ENCODE measurements at regions not wholly inside any gene's neighbourhood (a gene's known extent, or its start where the extent isn't known, plus 50 kb on each side); places are given as distances from the start of the nearest gene placed in this dataset.

DNA sequence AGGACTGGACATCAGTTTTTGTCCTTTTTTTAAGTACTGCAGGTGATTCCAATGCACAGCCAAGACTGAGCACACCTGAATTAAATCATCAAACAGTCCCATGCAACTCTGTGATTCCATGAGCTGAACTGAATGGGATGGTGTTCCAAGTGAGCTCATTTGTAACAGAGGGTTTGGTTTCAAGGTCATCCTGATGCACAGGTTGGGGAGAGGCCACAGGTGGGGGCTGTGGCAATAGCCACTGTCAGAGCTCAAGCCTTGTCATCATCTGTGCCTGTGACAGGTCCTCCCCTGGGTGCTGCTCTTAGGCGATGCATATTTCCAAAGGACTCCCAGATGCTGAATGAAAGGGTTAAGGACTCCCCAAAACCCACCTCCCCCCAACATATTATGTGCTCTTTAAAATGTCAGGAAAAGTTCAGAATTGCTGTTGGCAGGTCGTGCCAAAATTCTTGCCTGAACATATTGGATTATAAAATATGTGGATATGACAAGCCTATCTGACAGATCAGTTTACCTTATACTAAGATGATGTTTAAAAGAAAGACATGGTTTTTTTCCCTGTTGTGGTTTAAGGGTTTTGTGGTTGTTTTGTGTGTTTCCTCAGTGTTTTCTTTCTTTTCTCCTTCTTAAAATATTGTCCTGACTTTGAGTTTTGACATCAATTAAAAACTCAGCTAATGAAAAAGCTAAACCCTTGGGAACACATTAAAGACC, 263.5 kb upstream of the SIX2 start:
- TF ChIP-seq POLR2AphosphoS2 (conservative IDR thresholded peaks at IDR 0.05; ENCODE audit: low read length) = no peak
- no peak for TF ChIP-seq EP300 (IDR thresholded peaks at IDR 0.05)
- no peak for TF ChIP-seq RCOR1 (IDR thresholded peaks at IDR 0.05; ENCODE audit: low read depth, low read length)
- TF ChIP-seq, protein P1, sequence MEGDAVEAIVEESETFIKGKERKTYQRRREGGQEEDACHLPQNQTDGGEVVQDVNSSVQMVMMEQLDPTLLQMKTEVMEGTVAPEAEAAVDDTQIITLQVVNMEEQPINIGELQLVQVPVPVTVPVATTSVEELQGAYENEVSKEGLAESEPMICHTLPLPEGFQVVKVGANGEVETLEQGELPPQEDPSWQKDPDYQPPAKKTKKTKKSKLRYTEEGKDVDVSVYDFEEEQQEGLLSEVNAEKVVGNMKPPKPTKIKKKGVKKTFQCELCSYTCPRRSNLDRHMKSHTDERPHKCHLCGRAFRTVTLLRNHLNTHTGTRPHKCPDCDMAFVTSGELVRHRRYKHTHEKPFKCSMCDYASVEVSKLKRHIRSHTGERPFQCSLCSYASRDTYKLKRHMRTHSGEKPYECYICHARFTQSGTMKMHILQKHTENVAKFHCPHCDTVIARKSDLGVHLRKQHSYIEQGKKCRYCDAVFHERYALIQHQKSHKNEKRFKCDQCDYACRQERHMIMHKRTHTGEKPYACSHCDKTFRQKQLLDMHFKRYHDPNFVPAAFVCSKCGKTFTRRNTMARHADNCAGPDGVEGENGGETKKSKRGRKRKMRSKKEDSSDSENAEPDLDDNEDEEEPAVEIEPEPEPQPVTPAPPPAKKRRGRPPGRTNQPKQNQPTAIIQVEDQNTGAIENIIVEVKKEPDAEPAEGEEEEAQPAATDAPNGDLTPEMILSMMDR (IDR thresholded peaks at IDR 0.05) = no peak
- TF ChIP-seq RAD21 (conservative IDR thresholded peaks at IDR 0.05 in 1 of 2, IDR thresholded peaks at IDR 0.05 in 1 of 2) = no peak
- no peak for TF ChIP-seq JUNB (IDR thresholded peaks at IDR 0.05)
- TF ChIP-seq, protein P2, sequence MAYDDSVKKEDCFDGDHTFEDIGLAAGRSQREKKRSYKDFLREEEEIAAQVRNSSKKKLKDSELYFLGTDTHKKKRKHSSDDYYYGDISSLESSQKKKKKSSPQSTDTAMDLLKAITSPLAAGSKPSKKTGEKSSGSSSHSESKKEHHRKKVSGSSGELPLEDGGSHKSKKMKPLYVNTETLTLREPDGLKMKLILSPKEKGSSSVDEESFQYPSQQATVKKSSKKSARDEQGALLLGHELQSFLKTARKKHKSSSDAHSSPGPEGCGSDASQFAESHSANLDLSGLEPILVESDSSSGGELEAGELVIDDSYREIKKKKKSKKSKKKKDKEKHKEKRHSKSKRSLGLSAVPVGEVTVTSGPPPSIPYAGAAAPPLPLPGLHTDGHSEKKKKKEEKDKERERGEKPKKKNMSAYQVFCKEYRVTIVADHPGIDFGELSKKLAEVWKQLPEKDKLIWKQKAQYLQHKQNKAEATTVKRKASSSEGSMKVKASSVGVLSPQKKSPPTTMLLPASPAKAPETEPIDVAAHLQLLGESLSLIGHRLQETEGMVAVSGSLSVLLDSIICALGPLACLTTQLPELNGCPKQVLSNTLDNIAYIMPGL (CRISPR knock-in tag; IDR thresholded peaks at IDR 0.05; ENCODE audit: borderline replicate concordance) = no peak
- TF ChIP-seq POLR2A (IDR thresholded peaks at IDR 0.05; ENCODE audit: low read length) = no peak
- no peak for TF ChIP-seq BHLHE40 (IDR thresholded peaks at IDR 0.05; ENCODE audit: low read depth, low read length)
- TF ChIP-seq HOXB5 (CRISPR knock-in tag; IDR thresholded peaks at IDR 0.05) = no peak
- TF ChIP-seq, protein P3, sequence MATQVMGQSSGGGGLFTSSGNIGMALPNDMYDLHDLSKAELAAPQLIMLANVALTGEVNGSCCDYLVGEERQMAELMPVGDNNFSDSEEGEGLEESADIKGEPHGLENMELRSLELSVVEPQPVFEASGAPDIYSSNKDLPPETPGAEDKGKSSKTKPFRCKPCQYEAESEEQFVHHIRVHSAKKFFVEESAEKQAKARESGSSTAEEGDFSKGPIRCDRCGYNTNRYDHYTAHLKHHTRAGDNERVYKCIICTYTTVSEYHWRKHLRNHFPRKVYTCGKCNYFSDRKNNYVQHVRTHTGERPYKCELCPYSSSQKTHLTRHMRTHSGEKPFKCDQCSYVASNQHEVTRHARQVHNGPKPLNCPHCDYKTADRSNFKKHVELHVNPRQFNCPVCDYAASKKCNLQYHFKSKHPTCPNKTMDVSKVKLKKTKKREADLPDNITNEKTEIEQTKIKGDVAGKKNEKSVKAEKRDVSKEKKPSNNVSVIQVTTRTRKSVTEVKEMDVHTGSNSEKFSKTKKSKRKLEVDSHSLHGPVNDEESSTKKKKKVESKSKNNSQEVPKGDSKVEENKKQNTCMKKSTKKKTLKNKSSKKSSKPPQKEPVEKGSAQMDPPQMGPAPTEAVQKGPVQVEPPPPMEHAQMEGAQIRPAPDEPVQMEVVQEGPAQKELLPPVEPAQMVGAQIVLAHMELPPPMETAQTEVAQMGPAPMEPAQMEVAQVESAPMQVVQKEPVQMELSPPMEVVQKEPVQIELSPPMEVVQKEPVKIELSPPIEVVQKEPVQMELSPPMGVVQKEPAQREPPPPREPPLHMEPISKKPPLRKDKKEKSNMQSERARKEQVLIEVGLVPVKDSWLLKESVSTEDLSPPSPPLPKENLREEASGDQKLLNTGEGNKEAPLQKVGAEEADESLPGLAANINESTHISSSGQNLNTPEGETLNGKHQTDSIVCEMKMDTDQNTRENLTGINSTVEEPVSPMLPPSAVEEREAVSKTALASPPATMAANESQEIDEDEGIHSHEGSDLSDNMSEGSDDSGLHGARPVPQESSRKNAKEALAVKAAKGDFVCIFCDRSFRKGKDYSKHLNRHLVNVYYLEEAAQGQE (IDR thresholded peaks at IDR 0.05) = no peak
- TF ChIP-seq, protein P4, sequence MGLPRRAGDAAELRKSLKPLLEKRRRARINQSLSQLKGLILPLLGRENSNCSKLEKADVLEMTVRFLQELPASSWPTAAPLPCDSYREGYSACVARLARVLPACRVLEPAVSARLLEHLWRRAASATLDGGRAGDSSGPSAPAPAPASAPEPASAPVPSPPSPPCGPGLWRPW (IDR thresholded peaks at IDR 0.05) = no peak

Measured in A549 (cell line).